ENCODE measurements at regions not wholly inside any gene's neighbourhood (a gene's known extent, or its start where the extent isn't known, plus 50 kb on each side); places are given as distances from the start of the nearest gene placed in this dataset.
A peak's percentile ranks its signal among the peaks of the same experiment; 100 is the strongest.
"Not testable (repeated sequence)": the region's sequence is repeated elsewhere in the genome, so short reads cannot be mapped to it uniquely, and the experiment has no call there.

DNA sequence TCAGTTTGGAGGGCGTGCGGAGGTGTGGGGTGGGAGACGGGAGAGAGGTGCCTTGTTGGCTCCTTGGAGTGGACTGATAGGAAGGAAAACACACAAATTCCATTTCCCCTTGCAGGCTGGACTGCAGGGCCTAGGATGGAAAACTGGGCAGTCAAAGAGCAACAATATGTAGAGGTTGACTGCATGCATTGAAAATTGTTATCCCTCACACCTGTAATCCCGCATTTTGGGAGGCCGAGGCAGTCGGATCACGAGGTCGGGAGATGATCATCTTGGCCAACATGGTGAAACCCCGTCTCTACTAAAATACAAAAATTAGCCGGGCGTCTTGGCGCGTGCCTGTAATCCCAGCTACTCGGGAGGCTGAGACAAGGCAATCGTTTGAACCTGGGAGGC is 128.2 kb downstream of the PPIAL4G start:
- DNase-seq: no peak

DNA sequence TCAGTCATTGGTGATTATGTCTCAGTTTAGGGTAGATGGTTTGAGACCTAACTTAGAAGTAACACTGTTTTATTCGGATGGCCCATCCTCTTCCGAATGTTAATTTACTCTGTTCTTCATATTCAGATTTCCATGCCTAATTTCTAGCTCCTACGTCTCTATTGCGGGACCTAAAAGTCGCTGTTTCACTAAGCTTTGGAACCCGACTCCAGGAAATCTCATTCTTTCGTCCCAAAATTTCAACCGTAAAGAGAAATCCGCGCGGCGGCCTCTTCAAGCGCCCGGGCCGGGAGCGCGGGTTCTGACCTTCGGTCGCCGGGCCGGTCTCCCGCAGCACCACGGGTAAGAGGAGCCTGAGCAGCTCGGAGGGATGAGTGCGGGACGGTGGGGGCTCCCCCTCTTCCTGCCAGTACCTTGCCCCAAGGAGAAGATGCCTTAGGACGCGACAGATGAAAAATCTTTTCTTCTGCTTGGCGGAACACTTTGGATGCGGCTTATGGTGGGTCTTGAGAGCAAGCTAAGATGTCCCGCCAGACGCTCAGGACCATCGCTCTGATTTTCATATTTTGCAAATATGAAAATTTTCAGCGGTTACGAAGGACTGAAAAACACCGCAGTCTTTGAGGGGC is 128.7 kb downstream of the PPIAL4G start:
- no peak for DNase-seq

DNA sequence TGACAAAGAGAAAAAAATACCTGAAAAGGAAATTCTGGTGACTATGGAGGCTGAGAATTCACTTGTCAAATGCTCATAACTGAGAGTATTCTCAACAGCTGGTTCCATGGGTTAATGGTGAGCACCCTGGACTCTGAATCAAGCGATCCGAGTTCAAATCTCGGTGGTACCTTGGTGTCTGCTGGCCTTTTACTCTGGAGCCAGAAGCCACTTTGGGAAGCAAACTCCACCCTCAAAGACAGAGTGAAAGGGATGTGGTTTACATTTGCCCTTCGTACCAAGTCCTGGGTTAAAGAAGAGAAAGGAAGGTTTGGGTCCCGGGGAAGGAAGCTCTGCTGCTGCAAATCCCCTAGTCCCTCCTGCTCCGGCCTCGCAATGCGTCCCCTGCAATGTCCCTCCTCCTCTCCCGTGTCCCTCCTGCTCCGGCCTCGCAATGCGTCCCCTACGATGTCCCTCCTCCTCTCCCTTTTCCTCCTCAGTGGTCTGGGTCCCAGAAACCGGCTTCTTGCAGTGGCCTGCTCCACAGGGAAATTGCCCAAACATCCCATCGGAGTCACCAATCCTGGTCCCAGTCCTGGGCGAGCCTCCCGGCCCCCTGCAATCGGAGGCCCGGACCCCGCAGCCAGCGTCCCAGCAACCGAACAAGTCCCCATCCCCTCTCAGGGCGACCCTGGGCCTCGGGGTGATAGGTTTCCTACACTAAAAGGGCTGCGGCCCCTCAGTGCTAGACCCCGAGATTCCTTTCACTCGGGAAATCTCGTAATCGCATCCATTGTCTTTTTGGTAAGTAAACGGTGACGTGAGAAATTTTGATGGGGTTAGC is 129.4 kb downstream of the PPIAL4G start:
- peak; percentile 39 for DNase-seq

DNA sequence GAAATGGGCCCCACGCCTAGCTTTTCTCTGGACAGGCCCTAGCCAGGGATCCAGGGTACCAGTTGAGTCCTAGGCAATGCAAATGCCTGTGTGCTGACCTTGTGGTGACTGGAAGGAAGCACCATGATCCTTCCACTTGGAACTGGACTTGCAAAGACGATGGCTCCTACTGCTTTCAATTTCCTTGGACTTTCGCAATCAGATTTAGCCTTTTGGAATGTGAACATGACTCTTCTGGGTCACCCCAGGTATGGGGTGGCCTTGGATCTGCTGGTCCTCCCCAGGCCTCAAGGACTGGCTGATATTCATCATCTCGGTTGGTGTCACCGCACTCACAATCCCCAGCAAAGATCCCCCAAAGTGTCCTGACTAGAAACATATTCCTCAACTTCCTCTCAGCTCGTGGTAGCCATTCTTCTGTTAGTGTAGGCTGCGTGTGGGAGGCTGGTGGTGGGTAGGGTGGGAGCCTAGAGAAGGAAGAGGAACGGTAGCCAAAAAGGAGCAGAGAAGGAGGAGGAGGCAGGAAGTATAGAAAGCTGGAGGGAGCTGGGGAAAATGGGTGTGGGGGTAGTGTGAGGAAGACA is 130.5 kb downstream of the PPIAL4G start:
- DNase-seq: peak; percentile 39

DNA sequence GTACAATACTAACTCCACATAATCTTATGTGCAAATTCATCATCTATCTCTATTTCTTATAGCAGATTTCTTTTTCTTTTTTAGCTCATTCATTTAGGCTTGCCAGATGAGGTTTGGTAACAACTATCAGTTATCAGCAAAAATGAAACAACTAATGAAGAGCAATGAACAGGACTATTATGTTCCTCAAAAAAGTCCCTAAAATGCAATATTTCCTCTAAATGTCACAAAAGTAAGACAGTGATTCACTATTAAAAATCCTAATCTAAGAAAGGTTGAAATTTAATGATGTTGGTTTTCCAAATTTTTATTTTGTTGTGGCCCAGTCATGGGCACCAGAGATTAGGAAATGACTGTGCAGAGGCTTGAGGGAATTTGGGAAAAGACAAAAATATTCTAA is 135.3 kb downstream of the PPIAL4G start:
- peak; percentile 27 for DNase-seq

DNA sequence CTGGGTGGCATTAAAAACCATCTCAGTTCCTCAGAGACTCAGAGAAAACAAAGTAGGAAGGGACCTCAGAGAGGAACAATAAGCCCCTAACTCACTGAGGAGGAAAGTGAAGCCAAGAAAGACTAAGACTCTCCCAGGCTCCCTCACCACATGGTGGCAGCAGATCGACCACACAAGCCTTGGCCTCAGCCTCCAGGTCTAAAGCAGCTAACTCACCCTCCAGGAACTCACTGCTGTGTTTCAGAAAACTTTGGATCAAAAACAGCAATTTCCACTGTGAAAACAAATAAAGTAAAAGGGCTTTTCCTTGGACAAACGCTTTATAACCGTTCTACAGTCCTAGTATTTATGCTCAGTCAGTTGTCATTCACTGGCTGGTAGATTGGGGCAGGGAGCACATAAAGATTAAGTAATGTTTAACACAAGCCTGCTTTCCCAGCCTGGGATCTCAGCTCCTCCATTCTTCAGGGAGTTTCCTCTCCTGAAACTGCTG is 137.4 kb downstream of the PPIAL4G start:
- DNase-seq: peak; percentile 30

DNA sequence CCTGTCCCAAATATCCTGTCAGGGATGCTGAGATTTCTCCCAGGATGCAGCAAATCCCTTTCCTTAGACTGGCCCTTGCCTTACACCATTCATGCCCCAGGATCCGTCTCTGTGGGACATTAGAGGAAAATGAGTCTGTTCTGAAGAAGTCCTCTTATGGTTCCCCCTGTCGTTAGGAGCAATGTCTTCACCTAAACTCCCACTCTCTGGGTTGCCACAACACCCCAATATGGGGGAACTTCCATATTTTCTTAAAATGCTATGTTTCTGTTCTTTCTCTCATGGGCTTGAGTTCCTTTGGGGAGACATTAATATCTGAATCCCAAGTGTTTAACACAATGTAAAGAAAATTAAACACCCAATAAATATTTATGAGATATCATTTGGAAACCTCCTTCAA is 138.5 kb downstream of the PPIAL4G start:
- not testable (repeated sequence) for DNase-seq

DNA sequence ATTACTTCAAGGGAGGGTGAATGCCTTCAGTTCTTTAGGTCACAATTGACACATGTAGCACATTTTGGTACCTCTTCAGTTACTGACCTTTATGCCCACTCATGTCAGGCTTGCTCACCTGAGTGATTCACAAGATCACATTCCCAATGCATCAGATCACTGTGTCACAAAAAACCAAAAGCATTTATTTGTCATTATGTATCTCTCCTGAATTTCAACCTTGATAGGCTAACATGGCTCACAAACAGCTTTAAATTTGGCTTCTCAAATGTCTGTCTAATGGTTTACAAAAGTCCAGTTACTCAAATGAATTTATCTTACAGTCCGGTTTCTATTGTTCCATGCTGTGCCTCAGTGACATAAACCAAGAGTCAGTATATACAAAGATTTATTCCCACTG is 141.4 kb downstream of the PPIAL4G start:
- DNase-seq: not testable (repeated sequence)

DNA sequence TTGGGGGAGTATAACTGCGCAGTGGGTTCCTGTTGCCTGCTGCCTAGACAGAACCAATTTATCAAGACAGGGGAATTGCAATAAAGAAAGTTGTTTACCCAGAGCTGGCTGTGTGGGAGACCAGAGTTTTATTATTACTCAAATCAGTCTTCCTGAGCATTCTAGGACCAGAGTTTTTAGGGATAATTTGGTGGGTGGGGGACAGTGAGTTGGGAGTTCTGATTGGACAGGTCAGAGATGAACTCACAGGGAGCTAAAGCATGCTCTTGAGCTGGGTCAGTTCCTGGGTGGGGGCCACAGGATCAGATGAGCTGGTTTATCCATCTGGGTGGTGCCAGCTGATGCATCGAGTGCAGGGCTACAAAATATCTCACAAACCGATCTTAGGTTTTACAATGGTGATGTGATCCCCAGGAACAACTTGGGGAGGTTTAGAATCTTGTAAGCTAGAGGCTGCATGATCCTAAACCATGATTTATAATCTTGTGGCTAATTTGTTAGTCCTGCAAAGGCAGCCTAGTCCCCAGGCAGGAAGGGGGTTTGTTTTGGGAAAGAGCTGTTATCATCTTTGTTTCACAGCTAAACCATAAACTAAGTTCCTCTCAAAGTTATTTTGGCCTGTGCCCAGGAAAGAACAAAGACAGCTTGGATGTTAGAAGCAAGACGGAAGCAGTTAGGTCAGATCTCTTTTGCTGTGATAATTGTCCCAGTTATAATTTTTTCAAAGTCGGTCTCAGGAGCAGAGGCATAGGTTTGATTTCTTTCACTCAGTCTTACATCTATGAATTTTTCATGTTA is 146.8 kb downstream of the PPIAL4G start:
- DNase-seq: not testable (repeated sequence)

DNA sequence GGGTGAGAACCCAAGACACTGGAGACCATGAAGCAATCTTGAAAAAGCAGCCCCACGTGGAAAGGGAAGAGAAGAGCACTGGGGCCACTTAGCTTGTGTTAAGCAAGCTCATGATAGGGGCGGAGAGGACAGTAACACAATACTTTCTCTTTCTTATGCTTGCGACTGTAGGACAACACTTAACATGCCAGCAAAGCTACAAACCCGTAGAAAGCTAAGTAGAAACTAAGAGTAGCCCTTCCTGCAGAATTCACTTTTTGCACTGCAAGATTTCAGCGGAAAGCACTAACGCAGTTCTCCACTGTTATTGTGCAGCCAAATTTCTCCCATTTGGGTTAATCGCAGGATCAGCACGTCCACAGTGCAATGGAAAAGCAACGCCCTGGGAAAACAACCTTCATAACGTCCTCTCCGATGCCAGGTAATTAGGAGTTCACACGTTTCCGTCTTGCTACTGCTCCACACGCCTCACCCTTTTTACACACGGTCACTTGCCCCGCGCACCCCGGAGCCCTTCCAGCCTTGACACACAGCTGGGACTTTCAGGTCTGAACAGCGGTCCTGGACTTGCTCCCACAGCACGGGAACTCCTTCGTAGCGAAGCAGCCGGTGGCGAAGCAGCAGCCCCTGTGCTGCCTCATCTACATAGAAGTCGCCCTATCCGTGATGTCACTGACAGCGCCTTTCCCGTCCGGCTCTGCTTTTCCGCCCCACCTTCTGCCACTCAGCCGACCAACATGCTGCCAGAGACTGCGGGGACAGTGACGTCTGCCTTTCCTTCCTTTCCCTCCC is 148.6 kb downstream of the PPIAL4G start:
- DNase-seq: peak; percentile 89

DNA sequence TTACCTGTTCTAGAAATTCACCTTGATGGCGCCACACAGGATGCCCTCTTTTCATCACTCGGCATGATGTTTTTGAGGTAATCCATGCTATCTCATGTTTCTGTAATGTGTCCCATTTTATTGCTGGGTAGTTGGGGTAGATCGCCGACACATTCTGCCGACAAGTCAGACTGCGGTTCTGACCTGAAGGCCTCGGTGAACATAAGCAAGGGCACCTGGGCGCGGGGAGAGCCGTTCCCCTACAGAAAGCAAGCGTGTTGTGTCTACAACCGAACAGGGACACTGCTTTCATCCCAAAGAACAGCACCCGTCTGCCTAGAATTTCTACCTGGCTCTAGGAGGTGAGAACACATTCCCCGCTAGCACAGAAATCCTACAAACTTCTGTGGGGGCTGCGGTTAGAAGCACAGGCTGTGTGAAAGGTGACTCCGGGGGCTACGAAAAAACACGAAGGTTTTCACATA is 149.2 kb downstream of the PPIAL4G start:
- no peak for DNase-seq

DNA sequence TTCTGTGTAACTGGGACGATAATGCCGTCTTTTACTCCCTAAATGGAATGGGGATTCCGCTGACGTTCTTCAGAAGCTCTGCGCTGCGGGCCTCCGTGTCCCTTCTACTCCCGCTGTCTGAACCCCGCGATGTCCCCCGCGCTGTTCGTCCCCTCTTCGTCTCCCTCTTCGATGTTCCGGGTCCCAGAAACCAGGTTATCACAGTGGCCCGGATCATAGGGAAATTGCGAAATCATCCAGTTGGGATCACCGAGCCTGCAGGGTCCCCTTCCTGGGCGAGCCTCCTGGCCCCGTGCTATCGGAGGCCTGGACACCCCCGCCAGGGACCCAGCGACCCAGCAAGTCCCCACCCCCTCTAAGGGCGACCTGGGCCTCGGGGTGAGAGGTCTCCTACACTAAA is 154.2 kb downstream of the PPIAL4G start:
- no peak for DNase-seq

DNA sequence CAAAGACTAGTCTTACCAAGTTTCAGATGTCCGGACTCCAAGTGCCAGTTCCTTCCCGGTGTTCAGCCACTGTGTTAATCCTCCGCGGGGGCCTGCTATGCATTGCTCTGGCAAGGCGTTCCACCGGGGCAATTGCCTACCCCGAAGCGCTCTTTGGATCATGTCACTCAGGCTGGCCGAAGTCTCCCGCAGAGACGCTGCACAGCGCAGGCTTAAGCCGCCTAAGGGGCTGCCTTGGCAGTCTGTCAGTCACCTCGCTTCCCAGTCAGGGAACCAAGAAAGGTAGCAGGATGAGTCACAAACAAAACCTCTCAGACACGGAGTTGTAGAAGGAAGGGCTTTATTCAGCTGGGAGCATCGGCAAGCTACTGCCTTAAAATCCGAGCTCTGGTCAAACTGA is 158.1 kb downstream of the PPIAL4G start:
- DNase-seq: not testable (repeated sequence)

DNA sequence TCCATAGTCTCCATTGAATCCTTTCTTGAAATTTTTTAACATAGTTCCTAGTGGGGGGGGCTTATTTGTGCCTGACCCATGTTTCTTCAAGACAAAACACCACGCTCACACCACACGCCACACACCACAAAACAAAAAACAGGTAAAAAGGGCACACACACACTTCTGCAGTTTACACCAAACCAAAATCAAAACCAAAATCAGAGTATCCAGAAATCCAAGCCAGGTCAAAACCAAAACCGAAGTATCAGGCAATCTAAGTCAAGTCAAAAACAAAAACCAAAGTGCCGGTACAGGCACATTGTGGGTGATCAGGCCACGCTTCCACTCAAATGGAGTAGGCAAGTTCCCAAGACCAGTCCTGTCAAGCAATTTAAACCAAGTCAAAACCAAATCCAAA is 158.6 kb downstream of the PPIAL4G start:
- DNase-seq: not testable (repeated sequence)

DNA sequence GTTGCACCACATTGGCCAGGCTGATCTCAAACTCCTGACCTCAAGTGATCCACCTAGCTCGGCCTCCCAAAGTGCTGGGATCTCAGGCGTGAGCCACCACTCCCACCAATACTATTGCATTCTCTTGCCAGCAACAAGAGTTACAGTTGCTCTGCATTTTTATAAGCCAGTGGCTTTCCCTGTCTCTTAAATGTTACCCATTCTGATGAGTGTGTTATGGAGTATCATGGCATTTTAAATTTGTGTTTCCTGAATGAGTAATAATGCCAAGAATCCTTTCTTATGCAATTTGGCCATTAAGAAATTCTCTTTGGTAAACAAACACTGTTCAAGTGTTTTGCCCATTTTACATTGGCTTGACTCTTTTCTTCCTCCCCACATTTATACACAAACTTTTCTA is 163.0 kb downstream of the PPIAL4G start:
- not testable (repeated sequence) for DNase-seq

DNA sequence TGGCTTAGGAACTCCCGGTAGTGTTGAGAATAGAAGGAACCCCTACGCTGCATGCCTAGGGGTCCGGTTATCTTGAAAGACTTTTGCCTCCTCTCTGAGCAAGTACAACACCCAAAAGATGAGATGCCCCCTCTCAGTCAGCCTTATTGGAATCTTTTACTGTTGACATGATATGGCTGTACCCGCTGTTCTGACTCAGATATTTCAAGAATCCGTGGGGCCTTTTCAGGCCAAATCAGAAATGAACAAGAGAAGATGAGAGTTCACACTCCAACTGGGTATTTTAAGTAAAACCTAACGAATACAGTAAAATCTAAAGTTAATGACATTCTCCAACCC is 164.2 kb downstream of the PPIAL4G start:
- no peak for DNase-seq

DNA sequence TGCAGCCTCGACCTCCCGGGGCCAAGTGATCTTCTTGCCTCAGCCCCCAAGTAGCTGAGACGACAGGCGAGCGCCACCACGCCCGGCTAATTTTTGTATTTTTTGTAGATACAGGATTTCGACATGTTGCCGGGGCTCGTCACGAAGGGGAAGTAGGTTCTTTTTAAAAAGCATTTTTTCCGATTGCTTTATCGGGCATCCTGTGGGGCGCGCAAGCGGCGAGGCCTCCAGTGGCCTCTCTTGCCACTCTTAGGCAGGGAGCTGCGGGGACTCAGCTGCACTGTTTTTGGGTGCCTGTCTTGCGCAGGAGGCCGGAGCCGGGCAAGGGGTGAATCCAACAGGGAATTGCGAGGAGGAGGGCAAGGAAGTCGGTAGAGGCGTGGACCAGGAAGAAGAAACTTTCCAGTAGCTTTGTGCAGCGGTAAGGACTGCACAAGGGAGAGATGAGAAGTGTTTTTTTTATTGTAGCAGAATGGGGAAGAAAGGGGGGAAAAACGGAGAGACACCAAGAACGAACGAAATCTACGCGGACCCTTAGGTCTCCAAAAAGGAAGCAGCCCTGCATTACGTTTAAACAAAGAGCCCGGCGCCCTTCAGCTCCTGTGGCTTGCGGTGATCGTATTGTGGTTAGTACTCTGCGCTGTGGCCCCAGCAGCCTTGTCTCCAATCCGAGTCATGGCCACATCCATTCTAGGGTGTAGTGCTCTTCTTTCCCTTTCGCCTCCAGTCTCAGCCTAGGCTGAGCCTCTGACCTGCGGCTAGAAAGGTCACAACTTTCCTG is 164.8 kb downstream of the PPIAL4G start:
- DNase-seq: peak; percentile 80

DNA sequence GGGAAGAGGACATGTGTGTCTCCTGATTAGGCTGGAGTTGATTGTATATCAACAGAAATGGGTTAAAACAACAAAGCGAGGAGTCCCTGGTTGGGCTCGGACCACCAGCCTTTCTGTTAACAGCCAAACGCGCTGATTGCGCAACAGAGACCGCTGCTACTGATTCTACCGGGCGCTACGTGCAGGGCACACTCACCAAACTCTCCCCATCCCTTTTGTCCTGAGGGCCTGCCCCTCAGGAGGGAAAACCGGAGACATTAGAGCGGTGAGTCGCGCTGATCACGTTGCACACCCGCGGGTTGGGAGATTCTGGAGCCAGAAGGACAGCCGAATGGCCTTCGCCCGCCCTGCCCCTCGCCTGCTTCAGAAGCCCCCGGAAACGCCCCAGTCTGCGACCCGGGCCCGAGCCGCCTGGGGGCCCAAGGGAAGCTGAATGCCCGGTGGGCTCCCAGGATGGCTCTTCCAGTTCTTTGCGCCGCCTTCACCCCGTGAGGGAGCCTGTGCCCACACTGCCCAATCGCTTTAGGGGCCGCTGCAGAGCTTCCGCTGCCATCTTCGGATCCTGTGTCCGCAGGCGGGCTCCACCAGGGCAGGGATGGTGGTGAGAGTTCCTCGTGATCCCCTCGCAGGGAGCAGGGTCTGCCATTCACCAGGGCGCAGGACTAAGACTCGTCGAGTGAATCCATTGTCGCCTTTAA is 165.4 kb upstream of the NBPF11 start:
- DNase-seq: no peak

DNA sequence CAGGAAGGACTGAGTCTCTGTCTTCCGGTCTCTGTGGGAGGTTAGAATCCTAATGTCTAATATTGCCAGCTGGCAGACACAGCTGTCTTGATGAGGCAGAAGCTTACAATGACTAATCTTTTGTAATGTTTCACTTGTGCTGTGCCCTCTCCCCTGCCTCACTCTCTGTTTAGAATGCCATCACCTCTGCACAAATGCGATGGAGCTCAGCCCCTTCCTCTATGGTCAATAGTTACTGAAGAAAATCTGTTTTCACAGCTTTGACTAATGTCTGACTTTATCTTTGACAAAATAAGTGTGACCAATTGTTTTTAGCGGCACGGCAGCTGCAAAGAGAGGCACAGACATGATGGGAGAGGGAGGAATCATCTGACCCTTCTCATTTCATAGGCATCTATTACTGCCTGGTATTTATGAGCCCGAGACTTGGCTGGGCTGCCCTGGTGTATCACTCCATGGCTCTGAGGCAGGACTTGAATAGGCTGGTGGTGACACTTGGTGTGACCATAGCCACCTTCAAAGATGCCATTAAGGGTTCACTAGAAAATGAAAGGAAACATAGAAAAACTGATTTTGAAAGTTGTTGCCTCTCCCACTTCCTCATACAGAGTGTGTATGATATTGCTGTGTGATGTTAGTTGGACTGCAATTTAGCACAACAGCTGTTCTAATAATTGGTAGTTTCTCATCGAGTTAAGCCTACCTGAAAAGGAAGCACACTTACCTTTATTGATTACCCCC is 163.2 kb upstream of the NBPF11 start:
- peak; percentile 74 for DNase-seq

DNA sequence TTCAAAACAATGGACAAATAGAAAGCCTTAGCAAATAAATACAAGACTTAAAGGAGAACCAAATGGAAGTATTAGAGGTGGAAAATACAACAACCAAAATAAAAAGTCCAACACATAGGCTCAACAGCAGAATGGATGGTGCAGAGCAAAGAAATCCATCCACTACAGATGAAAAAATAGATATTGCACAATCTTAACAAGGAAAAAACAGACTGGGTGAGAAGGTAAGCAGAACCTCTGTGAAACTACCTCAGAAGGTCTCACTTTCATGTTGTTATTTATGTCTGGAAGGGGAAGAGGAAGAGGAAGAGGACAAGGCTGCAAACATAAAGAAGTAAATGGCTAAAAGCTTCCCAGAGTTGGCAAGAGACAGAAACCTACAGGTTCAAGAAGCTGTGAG is 158.7 kb upstream of the NBPF11 start:
- no peak for DNase-seq
